ELF-1 (cell line): ENCODE measurements at regions not wholly inside any gene's neighbourhood (a gene's known extent, or its start where the extent isn't known, plus 50 kb on each side); places are given as distances from the start of the nearest gene placed in this dataset.

Source experiments
- DNase-seq: peaks from one replicate; pipeline ENCODE4 v3.0.0-alpha.2; 2016; ENCODE audit warnings: low read depth, low spot score

DNA sequence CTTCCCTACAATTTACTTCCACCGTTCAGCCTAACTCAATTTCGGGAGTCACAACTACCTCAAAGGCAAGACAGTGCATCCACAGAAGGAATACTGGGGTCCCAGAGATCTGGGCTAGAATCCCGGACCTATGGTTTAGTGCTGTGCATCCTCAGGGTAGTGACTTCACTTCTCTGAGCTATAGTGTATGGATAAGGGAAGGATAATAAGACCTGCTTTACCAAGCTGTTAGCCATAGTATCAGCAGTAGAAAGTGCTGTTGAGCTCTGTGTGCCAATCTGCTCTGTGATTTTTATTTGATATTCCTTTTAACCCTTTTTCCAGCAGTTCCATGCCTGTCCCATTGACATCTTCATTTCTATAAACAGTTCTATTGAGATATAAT is 1044.3 kb downstream of the BCL11B start:
- no peak for DNase-seq

DNA sequence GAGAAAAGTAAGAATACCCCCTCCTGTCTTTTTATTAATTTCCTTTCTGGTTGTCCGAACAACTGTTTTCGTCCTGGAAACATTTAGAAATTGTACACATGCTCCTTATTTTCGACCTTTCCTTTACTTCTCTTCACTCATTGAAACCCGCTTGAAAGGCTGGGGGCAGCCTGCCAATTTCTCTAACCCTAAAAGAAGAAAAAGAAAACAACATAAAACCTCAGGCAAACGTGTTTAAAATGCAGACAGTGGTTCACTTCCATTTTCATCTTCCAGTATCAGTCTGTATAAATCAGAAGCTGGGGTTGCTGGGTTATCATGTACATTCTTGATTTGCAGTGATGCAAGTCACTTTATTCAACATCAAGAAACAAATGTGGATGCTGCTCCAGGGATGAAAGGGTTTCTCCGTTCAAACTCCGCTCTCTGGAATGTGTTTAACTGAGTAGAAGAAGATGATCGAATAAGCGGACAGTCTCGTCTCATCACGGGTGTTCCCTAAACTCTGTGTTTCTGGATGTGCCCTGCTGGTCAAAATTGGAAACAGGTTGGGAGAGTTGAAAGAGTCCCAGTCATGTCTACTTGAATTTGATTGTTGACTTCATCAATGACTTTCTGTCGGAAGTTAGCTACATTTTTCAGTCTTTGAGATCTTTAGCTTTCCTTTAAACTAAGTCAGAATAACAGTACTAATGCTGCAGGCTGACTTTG is 1042.2 kb downstream of the BCL11B start:
- no peak for DNase-seq

DNA sequence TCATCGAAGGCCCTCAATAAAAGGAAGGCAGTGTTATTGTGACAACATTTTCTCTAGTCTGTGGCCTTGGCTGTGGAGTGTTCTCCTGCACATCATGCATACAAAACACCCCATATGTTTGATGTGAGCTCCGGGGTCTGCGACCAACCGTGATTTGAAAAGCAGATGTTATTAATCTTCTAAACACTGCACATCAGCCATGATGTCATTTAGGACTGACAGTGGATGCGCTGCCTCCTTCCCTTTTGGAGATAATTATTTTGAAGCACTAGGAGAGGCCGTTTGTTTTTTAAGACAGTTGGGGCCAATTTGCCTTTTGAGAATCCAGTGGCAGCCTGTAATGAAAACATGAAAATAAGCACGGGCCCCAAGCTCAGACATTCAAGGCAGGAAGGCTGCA is 1041.6 kb downstream of the BCL11B start:
- no peak for DNase-seq

DNA sequence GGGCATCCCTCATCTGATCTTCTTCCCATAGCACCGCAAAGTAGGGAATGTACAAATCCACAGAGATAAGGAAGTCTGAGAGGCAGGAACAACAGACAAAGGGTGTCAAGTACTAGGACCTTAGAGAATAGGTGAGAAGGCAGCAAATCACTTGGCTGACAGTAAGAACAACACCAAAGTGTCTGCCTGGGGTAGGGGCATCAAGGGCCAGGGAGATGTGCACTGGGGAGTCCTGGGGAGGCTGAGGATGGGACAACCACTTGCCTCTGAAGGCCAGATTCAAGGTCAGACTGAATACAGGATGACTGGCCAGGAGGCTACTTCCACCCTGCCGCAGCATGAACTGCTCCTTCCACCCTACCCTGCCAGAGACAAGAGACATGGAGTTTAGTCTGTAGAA is 1040.8 kb downstream of the BCL11B start:
- no peak for DNase-seq

DNA sequence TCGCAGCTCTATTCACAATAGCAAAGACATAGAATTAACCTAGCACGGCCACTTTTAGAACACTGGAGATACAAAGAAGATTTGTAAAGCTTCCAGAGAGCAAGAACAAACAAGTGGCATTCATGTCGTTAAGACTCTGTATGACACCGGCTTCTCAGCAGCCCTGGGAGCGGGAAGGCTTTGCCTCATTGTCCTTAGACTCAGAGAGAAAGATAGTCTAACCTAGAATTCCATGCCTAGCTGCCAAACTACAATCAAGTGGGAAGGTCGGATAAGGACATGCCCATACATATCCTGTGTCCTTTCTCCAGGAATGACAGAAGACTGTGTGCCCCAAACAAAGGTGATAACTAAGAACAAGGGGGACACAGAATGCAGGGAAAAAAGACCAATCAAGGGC is 1038.3 kb downstream of the BCL11B start:
- DNase-seq, result no peak

DNA sequence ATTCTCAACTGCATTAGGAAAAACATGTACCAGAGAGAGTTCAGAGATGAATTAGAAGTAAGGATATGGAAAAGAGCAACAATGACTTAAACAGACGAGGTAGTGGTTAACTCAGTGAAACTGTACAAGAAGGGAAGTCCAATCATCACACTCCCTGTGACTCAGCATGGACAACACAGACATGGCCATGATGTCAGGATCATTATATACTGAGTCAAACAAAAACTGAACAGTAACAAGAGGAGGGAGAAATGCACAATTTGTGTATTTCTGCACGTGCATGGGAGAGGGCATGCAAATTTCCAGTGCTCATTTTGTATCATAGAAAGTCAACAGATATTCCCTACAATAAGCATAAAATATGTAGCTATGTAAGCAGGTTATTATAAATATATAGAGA is 1037.8 kb downstream of the BCL11B start:
- no peak for DNase-seq

DNA sequence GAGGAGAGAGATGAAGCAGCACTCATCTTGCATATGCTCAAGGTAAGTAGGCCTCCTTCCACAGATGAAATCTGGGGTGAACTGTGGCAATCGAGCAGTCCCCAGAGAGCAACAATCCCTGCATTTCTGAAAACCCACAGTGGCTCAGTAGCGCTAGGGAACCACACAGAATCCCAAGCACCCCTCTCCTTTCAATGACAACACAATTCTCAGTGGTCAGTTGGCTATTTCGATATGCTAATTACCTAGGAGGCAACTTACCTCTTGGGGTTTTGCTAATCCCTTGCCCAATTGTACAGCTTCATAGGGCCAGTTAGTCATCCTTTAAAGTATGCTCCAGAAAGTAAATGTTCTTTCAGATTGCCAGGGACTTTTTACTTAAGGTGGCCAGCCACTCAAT is 1035.7 kb downstream of the BCL11B start:
- no peak for DNase-seq

DNA sequence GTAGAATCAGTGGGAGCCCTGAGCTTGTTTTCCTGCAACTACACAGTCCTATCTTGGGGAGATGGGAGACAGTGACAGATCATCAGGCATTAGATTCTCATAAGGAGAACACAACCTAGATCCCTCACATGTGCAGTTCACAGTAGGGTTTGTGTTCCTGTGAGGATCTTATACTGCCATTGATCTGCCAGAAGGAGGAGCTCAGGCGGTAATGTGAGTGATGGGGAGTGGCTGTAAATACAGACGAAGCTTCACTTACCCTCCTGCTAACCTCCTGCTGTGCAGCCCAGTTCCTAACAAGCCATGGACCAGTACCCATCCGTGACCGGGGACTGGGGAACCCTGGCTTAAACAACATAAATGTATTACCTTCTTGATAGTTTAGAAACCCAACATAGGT is 1034.1 kb downstream of the BCL11B start:
- DNase-seq, result no peak

DNA sequence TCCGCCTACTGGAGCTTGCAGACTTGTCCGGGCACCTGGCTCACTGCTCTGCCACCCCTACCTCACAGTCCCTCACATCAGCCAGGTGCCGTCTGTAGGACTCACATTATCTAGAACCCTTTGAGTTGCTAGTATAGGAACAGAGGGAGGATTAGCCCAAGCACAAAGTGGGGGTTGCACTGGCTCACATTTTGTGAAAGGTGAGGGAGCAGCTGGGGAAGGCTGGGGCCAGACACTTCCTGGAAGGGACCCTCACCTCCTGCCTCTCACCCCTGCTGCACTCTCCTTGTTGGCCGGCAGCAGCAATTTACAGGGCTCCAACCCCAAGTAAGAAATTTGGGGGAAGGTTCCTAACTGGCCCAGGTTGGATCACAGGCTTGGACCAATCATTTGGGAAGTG is 1031.6 kb downstream of the BCL11B start:
- DNase-seq, result no peak

DNA sequence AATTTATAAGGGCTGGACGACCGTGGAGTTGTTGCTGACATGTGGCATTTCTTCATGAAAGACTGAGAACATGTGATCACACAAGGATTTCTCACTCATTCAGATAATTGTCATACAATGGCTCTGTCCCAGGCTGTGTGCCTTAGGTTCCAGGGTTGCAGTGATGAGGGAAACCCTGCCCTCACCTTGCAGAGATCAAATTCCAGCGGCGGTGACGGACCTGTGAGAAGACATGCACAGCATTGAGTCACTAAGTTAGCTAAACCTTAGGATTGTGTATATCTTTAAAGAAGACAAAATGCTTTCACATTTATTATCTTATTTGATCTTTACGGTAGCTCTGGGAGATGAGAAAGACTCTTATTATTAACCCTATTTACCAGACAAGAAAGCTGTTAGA is 1029.1 kb downstream of the BCL11B start:
- DNase-seq, result no peak

DNA sequence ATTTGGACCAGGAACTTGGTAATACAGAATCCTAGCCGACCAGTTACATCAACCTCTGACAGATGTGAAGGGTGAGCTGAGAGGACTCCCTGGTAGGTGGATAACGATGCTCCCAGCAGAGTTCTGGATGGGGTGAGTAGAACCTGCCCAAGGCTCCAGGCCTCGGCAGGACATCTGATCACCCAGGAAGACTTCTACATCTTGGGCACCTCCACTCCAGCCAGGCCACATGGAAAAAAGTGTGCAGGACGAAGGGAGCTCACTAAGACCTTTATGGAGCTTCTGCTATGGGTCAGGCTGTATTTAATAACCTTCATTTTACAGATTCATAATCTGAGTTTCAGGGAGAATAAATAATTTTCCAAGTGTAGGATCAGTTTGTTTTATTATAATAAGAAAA is 1028.7 kb downstream of the BCL11B start:
- DNase-seq, result no peak

DNA sequence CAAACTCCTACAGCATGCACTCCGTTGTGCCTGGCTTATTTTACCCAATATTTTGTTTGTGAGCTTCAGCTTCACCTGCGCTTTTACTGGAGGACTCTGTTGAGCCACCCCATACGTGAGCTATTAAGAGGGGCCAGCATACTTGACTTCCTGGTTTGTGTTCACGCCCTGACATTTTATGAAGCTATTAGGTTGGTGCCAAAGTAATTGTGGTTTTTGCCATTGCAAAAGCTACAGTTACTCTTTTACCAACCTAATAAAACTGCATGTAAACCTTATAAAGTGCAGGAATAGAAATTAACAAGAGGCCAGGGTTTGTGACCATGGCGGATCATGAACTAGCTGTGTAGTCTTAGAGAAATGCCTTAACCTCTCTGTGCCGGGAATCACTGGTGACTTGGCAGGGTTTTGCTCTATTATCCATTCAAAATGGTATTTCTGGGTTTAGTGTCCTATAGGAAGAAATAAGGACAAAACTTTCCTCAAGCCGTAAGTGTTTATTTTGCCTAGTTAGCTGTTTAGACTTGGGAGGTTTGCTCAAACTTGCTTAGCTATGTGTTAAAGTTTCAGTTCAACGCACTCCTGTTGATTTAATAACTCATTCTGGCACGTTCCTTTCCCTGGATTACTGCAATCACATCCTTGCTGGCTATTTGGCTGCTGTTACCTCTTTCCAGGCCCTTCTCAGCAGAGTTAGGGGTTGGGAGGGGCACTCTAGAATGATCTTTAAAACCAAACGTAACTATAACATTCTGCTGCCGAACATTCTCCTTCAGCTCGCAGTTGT is 1027.6 kb downstream of the BCL11B start:
- no peak for DNase-seq

DNA sequence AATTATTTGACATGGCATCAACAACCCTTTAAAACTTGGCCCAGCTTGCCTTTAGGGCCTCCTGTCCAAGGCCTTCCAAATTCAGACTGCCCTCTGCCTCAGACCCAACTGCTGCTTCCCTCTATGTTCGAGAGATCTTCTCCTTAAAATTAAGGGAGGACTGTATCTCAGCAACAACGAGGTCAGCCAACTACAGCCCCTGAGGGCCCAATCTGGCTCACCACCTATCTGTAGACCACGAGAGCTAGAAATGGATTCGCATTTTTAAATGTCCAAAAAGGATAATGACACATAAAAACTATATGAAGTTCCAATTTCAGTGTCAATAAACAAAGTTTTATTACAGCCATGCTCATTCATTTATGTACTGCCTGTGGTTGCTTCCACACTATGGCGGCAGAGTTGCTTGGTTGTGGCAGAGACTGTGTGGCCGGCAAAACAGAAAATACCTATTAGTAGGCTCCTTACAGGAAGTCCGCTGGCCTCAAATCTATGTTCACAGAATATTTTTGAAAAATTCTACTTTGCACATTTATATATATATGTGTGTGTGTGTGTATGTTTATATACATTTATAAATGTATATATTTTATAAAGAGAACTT is 1026.9 kb downstream of the BCL11B start:
- no peak for DNase-seq

DNA sequence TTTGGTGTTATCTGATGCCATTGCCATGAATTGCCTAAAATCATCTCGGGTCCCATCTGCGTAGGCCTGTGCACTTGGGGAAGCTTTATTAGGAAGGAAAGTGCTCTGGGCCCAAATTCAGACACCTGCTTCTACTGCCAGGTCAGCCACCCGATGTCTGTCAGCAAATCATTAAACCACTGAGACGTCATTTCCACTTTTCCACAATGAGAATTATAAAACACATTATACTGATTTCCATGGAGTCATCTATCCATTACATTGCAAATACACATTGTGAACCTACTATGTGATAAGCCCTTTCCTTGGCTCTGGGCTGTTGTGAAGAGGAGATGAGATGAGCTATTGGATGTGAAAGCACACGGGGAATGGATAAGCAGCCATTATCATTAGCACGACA is 1022.9 kb downstream of the BCL11B start:
- no peak for DNase-seq

DNA sequence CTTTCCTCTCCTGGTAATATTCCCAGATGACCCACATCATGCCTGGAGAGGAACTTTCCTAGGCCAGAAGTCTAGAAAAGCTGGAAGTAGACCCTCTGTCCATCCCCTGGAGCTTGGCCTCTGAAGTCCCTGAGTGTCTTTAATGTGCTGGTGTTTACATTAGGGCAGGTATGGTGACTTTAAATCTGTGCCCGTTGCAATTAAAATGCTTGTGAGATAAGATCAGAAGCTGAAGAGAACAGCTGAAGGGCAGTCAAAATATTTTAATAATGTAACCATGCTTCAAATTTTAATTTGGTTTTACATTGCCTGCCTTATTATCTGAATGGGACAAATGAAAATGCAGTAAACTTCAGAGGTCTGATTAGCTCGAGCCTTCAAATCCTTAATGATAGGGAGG is 1022.5 kb downstream of the BCL11B start:
- DNase-seq, result no peak

DNA sequence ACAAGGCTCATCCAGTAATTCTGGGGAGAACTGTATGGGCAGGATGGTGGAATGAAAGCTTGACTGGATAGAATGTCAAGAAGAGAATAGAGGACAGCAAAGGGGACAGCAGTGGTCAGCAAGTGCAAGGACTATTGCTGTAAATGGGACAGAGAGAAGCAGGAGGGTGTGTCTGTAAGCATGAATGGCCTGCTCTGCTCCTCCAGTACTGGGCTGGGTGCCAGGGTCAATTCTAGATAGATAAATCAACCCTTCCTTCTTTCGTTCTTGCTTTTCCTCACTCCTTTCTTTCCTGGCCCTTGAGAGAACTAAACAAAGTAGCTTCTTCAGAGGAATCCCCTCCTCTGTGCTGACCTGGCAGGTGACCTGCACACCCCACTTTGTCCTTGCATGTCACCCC is 1019.2 kb downstream of the BCL11B start:
- no peak for DNase-seq

DNA sequence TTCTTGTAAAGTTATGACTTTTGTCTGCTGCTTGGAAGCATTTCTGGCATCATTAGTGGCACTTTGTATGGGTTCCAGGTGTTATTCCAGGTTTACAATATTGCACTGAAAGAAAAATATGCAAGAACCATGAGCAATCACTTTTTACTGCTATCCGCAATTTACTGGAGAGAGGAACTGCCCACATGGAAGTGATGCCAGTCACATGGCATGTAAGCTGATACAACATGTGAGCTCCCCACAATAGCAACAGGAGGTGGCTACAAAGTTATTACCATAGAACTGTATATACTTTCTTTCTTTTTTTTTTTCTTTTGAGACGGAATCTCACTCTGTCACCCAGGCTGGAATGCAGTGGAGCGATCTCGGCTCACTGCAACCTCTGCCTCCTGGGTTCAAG is 1012.1 kb downstream of the BCL11B start:
- no peak for DNase-seq

DNA sequence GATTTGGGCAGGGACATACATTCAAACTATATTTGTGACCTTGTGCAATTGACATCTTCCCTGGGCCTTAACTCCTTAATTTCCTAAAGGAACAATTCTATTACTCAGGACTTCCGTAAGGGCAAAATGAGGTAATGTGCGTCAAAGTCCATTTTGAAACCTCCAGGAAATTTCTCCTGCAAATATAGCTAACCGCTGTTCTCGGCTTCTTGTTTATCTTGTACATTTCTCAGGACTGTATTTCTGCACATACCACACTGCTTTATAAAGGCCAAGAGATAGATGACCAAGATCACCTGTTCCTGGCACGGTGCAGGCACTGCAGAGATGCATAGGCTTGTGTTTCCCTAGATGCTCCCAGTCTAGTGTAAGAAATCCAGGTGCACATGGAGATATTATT is 1009.4 kb downstream of the BCL11B start:
- no peak for DNase-seq

DNA sequence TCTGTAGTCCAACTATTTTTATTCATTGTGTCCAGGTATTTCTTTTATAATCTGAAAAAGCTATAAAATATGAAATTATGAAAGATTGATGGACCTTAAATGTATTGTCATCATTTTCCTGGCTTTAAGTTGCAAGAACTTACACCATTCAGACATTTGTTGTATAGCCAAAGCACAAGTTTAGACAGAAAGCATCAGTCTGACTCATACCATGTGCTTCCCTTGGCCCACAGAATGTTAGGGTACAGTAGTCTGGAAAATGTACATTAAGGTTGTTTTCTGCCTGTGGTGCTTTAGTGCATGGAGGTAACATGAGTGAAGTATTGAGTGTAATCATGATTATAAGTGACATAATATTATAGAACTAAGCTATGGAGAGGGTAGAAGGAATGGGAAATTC is 1002.5 kb downstream of the BCL11B start:
- no peak for DNase-seq

DNA sequence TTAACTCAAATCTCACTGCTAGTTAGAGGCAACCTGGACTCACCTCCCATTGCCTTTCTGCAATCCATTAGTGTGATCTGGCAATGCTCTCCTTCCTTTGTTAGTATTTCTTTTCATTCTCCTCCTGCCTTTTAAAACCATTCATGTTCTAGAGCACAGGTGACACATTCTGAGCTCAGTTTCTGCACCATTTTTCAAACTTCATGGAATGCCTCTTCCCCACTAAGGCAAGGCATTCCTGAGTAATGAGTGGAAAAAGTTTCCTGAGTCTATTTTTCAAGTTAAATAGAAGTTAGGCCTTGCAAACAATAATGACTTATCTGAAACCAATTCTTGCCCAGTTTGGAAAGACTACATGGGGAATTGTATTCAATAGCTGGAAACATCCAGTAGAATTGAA is 1001.8 kb downstream of the BCL11B start:
- DNase-seq, result no peak

DNA sequence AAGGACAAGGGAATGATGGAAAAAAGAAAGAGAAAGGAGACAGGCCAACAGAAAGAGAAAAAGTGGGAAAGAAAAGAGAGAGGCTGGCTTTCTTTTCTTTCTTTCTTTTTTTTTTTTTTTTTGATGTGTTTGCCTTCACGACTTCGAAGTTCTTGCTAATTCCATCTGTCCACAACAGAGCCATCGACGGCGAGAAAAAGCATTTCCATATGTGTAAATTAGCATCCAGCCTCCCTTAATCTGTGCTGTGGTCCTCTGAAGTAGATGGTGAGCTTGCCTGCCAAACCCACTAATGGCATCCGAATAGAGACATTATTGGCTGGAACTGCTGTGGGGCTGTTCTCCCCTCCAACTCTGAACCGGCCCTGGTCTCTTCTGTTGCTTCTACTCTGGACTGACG is 997.4 kb downstream of the BCL11B start:
- DNase-seq, result no peak

DNA sequence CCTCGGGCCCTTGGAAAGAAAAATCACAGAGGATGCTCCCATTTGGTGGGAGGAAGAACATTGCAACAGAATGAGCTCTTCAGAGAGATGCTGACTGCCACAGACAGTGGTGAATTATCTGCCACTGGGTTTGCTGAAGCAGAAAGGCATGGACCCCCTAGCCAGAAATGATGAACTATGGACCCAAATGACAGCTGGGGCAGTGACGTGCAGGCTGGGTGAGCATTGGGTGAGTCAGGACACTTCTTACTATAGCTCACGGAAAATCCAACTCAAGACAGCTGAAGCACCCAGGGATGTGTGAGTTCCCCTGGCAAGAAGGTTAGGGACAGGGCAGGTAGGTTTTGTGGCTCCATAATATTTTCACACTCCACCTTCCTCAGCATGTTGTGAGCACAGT is 993.2 kb downstream of the BCL11B start:
- no peak for DNase-seq

DNA sequence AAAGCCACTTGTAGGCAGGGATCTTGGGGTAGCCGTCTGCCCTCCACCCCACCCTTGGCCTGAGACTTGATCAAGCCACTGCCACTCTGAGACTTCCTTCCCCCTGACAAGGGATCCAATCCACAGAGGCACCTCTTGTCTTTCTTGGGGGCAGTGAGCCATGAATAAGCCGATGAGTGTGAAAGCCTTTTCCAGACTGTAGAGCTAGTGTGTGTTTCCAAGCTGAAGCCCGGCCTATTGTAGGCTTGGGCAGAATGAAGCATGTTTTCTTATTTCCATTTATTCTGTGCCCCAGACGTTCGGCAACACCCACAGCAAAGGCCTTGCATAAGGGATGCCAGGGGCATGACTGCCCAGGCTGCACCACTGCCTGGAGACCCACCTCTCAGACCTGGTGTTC is 991.6 kb downstream of the BCL11B start:
- no peak for DNase-seq
